HG03521 (cell line): ENCODE measurements at regions not wholly inside any gene's neighbourhood (a gene's known extent, or its start where the extent isn't known, plus 50 kb on each side); places are given as distances from the start of the nearest gene placed in this dataset.

ENCODE experiments used
- ATAC-seq: cut with Tn5 transposase; IDR thresholded peaks from one replicate; pipeline ENCODE4 v1.9.1; 2021; ENCODE audit warnings: mild to moderate bottlenecking, moderate library complexity; ENCODE audit not compliant: unreplicated experiment

DNA sequence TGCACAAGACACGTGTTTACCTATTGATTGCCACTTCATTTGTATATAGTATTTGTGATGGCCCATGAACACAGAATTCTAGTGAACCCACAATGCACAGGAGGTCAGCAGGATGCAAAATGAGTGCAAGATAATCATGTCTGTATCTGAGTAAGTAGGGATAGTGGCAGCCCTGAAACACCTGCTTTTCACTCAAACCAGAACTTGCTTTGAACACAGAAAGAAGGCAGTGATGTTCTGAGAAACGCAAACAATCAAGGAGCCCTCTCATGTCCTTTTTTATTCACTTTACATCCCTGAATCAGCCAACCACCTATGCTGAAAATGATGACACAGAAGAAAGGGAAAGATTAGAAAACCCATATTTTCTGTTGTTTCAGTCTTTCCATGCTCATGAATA is 170.4 kb upstream of the AVPR1A start:
- ATAC-seq = no peak

DNA sequence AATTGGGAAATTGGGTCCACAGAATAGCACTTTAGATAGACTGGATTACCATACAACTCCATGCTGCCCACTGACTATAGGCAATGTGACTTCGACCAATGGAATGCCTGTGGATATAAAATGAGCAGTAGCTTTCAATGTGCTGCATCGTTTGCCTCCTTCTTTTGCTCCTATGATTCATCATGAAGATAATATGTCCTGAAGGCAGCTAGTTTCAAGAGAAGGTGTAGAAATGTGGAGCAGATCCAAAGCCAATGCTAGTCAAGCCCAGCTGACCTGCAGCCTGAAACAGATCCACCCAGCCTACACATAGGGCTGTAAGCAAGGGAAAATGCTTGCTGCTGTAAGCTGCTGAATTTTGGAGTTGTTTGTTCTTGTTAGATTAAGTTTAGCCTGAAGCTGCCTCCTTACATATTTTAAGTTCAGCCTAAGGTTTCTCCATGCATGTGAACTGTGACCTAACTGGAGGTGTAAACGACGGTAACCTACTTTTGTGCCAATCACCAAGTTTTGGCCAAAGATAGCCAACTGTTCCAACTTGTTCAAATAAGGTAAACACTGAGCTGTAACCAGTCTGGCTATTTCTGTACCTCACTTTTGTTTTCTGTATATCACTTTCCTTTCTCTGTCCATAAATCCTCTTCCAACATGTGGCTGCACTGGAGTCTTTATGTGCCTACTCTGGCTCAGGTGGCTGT is 169.1 kb upstream of the AVPR1A start:
- no peak for ATAC-seq

DNA sequence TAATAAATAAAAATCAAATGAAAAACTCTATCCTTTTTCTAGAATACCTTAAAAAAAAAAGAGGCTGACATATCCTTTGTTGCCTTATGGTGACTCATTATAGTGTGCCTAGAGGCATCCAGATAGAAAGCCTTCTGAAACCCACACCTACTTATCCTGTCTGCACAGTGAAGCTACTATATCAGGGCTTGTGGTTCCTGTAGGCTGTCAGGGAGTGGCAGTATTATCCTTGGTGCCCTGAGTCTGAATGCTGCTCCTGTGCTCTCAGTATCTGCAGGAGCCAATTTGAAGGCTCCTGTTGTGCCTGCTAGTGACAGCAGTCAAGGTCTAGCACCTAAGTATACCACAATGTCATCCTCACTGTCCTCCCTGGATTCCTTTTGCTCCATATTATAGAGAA is 168.4 kb upstream of the AVPR1A start:
- ATAC-seq = no peak

DNA sequence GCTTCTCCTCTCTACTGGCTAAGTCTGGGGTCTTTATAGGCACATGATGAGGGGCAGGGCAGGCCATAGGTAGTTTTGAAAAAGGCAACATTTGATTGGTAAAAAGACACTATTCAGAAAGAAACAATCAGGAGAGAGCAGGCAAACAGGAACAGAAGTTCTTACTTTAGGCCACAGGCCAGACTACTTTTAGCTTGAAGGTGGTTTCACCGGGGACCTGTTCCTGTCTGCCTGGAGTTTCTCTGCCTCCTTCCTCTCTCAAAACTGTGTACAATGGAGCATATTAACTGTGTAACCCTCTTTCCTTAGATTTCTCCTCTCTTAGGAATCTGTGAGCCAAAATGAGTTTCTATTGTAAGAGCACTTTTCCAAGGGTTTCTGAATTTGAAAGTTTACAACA is 167.9 kb upstream of the AVPR1A start:
- no peak for ATAC-seq

DNA sequence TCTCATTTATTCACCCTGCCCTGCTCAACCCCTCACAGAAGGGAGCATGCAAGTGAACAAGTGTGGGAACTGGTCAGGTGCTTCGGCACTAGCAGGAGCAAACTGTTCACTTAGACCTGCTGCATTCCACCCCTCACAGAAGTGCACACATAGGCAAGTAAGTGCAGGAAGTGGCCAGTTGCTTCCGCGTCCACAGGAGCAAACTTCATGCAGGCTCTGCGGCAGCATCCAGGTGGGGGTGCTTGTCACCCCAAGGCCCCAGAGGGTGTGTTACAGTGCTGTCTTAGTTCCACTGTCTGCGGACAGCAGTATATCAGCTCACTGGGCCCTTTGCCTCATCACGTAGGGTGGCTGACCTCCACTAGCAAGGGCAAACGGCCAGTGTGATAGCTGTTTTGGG is 167.3 kb upstream of the AVPR1A start:
- ATAC-seq = no peak

DNA sequence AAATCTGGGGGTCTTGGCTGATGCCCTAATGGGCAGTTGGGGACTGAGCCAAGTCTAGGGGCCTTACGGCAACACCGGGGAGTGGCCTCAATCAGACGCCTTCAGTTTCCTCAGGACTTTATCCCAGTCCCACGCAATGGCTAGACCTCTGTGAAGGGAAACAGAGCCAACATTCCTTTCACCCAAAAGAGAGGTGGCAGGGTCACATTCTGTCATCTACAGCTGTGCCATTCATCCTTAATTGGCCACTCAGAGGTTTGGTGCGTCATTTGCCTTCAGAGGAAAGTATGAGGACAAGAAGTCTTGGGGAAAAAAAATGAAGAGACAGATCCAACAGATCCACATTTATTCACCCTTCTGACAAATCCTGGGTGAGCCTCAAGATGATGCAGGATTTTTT is 166.9 kb upstream of the AVPR1A start:
- ATAC-seq = no peak

DNA sequence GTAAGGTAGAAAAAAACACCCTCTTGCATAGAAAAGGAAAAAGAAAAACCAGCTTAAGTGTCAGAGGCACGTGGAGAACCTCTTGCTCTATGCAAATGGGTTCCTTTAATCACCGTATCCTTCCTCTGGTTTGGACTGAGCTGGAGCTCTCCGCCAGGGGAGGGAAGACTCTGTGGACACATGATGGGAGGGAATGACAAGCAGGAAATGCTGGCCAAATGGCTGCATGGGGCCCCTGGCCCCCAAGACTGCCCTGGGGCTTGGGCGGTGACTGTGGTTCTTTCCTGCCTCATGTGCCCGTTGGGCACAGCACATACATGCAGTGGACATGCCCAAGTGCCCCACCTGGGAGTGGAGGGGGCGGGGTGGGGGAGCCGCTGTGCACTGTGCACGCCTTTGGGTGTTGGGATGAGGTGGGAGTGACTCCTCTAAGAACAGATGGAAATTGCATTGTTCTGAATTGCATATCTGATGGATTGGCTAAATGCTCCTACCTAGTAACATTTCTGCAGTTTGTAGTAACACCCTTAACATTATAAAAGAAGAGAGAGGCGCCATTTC is 166.4 kb upstream of the AVPR1A start:
- ATAC-seq = no peak

DNA sequence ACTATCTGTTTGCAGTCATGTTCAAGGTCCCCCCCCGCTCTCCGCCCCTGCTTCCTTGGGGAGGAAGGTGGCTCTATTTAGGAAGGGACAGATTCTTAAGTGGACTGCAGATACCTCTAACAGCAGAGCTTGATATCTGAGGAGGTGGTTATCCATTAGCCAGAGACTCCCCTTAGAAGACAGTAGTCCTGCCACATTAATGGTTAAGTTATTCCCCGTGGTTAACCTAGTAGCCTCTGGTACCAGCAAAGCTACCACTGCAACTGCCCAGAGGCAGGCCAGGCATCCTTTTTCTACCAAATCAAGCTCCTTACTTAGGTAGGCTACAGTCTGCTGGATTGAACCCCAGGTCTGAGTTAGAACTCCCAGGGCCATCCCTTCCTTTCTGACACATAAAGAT is 162.1 kb upstream of the AVPR1A start:
- ATAC-seq = no peak

DNA sequence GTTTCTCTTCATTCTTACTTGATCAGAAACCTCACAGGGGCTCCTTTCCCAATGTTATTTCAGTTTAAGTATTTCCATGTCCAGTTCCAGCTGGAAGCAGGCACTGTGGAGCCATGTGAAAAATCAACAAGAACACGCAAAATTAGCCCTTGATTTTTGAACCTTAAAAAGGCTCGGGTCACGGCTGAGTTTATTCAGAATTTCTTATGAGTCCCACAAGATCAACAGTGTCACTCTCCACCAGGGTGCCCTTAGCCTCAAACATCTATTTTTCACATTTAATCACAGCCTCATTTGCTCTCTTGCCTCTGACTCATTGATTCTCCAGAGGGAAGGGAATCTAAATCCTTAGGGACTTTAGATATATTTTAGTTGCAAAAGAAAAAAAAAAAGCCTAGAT is 157.7 kb upstream of the AVPR1A start:
- no peak for ATAC-seq

DNA sequence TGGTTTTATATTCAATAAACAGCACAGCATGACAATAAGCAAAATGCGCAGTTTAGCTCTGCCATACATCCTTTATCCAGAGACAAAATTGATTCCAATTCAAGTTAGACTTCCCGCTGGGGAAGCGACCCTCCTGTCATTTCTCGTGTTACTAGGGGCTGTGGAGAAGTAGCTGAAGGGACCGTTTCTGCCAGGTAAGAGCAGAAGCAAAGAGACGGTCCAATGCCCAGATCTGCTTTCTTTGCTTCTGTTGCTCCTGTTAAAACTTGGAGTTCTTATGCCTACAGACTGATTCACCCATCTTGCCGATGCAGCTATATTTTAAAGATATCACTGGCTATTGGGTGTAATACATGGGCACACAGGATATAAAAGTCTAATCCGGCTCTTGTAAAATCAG is 156.8 kb upstream of the AVPR1A start:
- ATAC-seq = no peak

DNA sequence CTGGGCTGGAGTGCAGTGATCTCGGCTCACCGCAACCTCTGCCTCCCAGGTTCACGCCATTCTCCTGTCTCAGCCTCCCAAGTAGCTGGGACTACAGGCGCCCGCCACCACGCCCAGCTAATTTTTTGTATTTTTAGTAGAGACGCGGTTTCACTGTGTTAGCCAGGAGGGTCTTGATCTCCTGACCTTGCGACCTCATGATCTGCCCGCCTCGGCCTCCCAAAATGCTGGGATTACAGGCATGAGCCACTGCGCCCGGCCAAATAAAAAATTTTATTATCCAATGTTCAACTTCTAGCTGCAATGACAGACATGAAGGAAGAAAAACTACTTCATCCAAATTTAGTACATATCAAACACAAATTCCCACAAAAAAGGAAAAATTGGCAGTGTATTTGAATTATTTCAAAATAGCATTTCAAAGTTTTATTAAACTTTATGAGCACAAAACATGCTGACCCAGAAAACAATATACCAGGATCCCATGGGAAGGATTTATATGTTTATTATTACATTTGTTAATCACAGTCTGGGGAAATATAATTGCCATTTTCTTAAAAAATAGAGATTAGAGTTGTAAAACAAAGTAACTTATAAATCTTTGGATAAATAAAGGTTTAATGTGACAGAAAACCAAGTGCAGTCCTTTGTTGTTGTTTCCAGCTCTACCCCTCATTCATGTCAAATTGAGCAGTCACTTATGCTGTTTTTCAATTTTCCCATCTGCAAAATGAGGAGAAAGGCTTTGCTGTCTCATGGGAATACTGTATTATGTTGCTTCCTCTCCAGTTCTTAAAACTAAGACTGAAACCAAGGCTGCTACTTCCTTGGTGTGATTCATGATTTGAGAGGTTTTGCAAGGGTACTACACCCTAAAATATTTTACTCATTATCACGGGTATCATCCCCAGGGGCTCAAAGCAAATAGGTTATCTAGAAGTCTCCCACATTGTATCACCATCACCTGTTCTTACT is 155.2 kb upstream of the AVPR1A start:
- ATAC-seq = no peak

DNA sequence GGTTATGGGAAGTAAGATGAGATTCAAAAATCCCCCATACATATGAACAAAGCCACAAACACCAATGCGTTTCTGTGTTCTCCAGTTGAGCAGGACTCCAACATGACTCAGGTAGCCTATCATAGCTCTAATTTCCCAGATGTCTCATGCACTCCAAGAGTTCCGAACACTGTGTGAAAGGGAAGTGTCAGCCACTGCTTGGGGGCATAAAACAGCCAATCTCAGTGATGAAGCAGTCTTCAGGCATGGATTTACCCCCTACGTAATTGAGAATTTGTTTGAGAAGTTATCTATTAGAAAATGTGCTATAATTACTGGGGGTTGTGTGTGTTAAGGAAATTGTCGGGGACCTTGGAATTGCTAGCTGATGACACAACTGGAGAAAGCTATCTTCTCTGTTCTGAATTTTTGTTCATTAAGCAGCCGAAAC is 153.9 kb upstream of the AVPR1A start:
- ATAC-seq = no peak

DNA sequence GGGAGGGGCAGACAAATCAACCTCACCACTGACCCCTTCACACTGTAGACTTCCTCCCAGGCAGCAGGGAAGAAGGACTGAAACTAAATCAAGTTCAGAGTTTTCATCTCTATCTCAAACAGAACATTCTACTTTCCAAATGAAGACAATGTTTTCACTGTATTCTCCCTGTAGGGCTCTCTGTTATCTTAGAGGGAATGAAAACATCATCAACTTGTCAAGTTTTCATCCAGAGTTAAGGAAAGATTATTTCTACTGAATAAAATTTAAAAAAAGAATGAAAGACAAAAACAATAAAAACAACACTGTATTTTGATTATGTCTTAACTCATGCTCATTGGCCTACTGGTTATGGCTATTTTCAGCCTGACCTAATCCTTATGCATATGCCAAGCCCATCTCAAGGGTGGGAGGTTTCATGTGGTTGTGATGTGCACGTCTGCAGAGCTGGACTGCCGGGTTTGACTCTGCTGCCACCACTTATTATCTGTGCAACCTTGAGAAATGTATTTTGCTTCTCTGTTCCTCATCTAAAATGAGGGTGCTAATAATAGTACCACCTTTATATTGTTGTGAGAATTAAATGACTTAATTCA is 152.0 kb upstream of the AVPR1A start:
- ATAC-seq = no peak

DNA sequence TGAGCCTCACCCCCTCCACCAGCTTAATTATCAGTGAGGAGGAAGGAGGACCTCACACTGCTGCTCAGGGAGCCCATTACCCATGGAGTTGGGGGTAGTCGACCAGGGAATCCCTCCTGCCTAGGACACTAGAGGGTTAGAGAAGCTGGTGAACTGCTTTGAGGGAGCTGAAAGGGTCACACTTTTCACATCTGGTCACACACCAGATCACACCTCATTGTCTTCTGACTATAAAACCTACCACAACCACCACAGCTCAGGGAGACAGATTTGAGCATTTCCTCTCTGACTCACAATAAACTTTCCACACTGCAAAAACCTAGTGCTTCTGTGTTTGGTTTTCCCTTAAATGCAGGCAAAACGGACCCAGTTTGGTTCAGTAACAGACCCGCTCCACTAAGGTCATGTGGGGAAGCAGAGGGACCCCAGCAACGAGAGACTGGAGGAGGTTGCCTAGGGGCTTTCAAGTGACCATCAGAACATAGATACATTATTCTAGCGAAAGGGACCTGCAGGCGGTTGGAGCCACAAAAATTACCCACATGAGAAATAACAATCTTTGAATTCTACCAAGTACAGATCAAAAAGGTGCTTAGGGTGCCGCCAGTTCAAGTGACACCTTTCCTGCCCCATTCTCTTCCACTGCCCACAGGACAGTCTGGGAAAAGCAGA is 151.4 kb upstream of the AVPR1A start:
- no peak for ATAC-seq

DNA sequence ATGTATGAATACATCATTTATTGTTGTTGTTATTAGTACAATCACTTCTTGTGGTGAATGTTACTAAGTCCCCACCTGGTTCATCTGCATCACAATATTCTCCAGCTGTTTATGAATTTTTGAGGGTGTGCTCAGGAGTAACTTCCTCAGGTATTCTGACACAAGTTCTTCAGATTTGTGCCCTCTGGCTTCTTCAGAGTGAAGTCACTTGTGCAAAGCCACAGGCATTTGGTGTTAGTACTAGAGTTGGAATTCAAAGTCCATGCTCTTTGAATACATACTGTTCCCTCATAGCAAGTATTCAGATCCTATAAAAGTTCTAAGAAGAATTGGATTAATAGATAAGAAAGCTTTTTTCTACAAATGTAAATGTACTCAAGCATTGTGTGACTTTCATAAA is 150.3 kb upstream of the AVPR1A start:
- no peak for ATAC-seq

DNA sequence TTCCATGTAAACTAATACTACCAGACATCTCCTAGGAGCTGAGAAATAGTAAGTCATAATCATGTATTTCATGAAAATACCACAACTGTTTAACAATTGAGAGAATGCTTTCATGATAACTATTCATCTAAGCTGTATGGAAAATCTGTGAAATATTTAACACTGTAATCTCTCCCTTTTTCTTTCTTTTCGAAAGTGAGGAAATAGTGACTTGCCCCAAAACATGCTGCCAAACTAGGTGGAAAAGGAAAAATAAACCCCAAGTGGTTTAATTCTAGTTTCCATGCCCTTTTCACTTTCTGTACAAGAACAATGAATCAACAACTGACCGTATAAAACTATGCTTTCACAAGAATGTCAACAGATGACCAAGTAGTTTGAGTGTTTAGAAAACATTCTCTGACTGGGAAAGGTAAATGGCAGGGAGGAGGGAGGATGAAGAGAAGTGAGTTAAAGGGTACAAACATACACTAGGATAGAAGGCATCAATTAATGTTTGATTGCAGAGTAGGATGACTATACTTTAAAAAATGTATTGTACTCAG is 147.5 kb upstream of the AVPR1A start:
- ATAC-seq = no peak

DNA sequence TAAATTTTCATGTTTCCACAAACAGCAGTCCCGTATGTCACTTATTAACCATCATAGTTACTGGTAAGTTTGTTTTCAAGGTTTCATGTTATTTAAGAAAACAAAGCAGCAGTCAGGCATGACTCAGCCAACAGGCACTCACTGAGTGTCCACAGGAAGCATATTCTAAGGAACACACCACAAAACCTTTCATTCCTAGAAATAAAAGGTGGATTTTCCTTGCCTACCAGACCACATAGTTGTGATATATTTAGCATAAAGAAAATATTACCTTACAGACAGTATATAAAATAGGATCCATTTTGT is 143.3 kb upstream of the AVPR1A start:
- no peak for ATAC-seq

DNA sequence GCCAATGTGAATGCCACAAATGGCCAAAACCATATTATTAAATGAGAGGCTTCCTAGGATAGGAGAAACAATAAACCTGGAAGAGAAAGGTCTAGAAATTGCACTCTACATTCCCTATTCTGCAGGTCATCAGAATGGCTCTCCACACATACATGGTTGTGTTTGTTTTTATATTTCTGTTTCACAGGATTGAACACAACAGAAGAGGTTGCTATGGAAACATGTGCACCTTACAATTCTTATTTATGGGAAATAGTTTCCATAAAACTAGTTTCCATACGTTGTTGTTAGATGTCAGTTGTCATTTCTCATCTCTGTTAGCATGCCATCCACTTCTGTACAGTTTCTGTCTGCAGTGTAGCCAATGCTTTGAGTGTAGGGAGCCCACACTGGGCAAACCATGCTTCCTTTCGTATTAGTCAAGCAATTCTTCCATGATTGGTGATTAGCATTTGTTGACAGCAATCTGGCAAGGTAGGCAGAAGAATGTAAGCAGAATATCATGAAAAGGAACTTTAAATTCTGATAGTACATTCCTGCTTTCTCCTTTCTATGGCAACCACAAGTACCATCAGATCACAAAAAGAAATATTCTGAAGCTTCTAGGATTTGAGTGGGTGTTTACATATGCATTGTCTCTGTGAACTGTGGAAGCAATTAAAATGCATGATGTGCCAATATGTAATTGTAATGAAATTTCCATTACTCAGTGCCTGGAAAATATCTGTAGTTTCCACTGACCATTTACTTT is 141.6 kb upstream of the AVPR1A start:
- ATAC-seq = no peak

DNA sequence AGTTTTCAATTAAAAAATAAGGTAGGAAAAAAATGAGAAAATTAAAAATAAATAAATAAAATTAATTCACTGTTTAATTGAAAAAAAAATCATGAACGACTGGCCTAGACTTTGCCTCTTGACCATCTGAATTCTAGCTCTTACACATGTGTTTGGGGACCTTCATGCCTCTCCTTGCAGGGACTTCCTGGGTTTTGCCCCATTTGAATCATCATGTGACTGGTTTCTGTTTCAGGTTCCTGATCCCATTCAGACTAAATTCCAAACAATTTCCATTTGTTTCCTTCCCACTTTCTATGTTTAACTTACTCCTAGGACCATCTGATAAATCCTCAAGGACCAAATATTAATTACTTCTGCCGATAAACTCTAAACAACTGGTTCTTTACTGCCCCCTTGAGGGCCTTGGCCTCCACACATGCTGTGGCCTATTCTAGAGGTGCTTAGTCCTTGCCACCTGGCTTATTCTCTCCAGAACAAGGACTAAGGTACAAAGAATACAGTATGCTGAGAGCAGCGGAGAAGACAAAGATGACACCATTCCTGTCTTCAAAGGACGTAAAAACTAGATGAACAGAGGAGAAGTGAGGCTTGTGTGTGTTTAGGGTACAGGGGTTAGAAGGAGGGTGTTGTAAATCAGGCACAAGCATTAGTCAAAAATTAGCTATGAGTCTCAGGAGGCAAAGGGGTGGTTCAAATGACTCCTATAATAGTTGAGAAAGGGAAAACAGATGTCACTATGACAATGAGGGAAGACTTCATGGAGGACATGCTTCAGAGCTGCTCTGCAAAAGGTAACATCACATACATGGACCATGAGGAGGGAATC is 125.8 kb upstream of the AVPR1A start:
- peak; percentile 74 for ATAC-seq
